IPS-18a (cell line): ENCODE measurements at regions not wholly inside any gene's neighbourhood (a gene's known extent, or its start where the extent isn't known, plus 50 kb on each side); places are given as distances from the start of the nearest gene placed in this dataset.
"Not testable (repeated sequence)": the region's sequence is repeated elsewhere in the genome, so short reads cannot be mapped to it uniquely, and the experiment has no call there.

ENCODE experiments used
- H3K27ac ChIP-seq: one replicate; pipeline ENCODE4 v1.5.1; 2013; ENCODE audit warnings: low read length
- H3K27me3 ChIP-seq: one replicate; pipeline ENCODE4 v1.6.1; 2013; ENCODE audit warnings: mild to moderate bottlenecking, low read length; ENCODE audit not compliant: control insufficient read depth, insufficient read depth
- H3K36me3 ChIP-seq: one replicate; pipeline ENCODE4 v1.6.1; 2013; ENCODE audit warnings: low read depth, low read length; ENCODE audit not compliant: control insufficient read depth
- H3K4me1 ChIP-seq: one replicate; pipeline ENCODE4 v1.6.1; 2013; ENCODE audit warnings: low read depth, low read length; ENCODE audit not compliant: control insufficient read depth
- H3K4me3 ChIP-seq: one replicate; pipeline ENCODE4 v1.5.1; 2013; ENCODE audit warnings: low read length
- H3K9ac ChIP-seq: one replicate; pipeline ENCODE4 v1.6.1; 2013; ENCODE audit warnings: mild to moderate bottlenecking, low read length, moderate library complexity
- H3K9me3 ChIP-seq: one replicate; pipeline ENCODE4 v1.6.1; 2013; ENCODE audit warnings: low read depth, low read length; ENCODE audit not compliant: control insufficient read depth

GRCh38 chr10:6944436-6944835 is 364.4 kb upstream of the PRKCQ start:
- Histone ChIP-seq H3K4me3 (no peak overlapping the region), H3K36me3 (no peaks in the 10 kb centered on the region), H3K27me3 (no peaks in the 10 kb centered on the region), H3K27ac (no peak overlapping the region), H3K9me3 (no peaks in the 10 kb centered on the region), H3K4me1 (no peaks in the 10 kb centered on the region), H3K9ac (no peak overlapping the region)

GRCh38 chr10:6938384-6938783 is 358.3 kb upstream of the PRKCQ start:
- H3K36me3 ChIP-seq: no peaks in the 10 kb centered on the region

GRCh38 chr10:6936931-6937330 is 356.9 kb upstream of the PRKCQ start:
- H3K4me3 ChIP-seq: no peak overlapping the region
- no peaks in the 10 kb centered on the region for H3K36me3 ChIP-seq
- no peak overlapping the region for H3K27ac ChIP-seq
- H3K4me1 ChIP-seq: no peaks in the 10 kb centered on the region
- no peak overlapping the region for H3K9ac ChIP-seq
- H3K9me3 ChIP-seq: no peaks in the 10 kb centered on the region
- H3K27me3 ChIP-seq: no peaks in the 10 kb centered on the region

More at GRCh38 chr10:6938384-6938783, 358.3 kb upstream of the PRKCQ start:
- Histone ChIP-seq H3K9me3 (no peaks in the 10 kb centered on the region), H3K4me3 (no peak overlapping the region), H3K27me3 (no peaks in the 10 kb centered on the region), H3K4me1 (no peaks in the 10 kb centered on the region), H3K9ac (no peak overlapping the region), H3K27ac (no peak overlapping the region)

- no peak overlapping the region for H3K27ac ChIP-seq
- peaks cover 6% of the 10 kb centered on the region for H3K4me1 ChIP-seq
- H3K27me3 ChIP-seq: no peaks in the 10 kb centered on the region
- no peak overlapping the region for H3K9ac ChIP-seq
- H3K36me3 ChIP-seq: no peaks in the 10 kb centered on the region
- H3K9me3 ChIP-seq: no peaks in the 10 kb centered on the region
- H3K4me3 ChIP-seq: no peak overlapping the region
These were observed 349.2 kb upstream of the PRKCQ start for GRCh38 chr10:6929148-6929830.

GRCh38 chr10:6928586-6928985 is 348.5 kb upstream of the PRKCQ start:
- Histone ChIP-seq H3K27me3 (no peaks in the 10 kb centered on the region), H3K4me1 (peaks cover 6% of the 10 kb centered on the region), H3K9ac (no peak overlapping the region), H3K27ac (no peak overlapping the region), H3K36me3 (no peaks in the 10 kb centered on the region), H3K4me3 (no peak overlapping the region), H3K9me3 (no peaks in the 10 kb centered on the region)

- Histone ChIP-seq H3K9me3 (no peaks in the 10 kb centered on the region), H3K9ac (no peak overlapping the region), H3K27me3 (no peaks in the 10 kb centered on the region), H3K36me3 (no peaks in the 10 kb centered on the region), H3K27ac (no peak overlapping the region), H3K4me1 (peaks cover 6% of the 10 kb centered on the region), H3K4me3 (no peak overlapping the region)
These were observed 346.9 kb upstream of the PRKCQ start for GRCh38 chr10:6926971-6927370.

- H3K4me3 ChIP-seq: no peak overlapping the region
- no peaks in the 10 kb centered on the region for H3K36me3 ChIP-seq
- peaks cover 9% of the 10 kb centered on the region for H3K4me1 ChIP-seq
- H3K27me3 ChIP-seq: peaks cover 3% of the 10 kb centered on the region
- no peaks in the 10 kb centered on the region for H3K9me3 ChIP-seq
- no peak overlapping the region for H3K27ac ChIP-seq
- H3K9ac ChIP-seq: no peak overlapping the region
These were observed 345.1 kb upstream of the PRKCQ start for GRCh38 chr10:6925146-6925545.

GRCh38 chr10:6924166-6924565 is 344.1 kb upstream of the PRKCQ start:
- Histone ChIP-seq H3K27me3 (peaks cover 3% of the 10 kb centered on the region), H3K36me3 (no peaks in the 10 kb centered on the region), H3K9me3 (no peaks in the 10 kb centered on the region), H3K27ac (no peak overlapping the region), H3K4me3 (no peak overlapping the region), H3K9ac (no peak overlapping the region), H3K4me1 (peaks cover 12% of the 10 kb centered on the region)

GRCh38 chr10:6921026-6921425 is 340.9 kb upstream of the PRKCQ start:
- not testable (repeated sequence) for H3K27me3 ChIP-seq, H3K9me3 ChIP-seq, H3K36me3 ChIP-seq, H3K27ac ChIP-seq, H3K4me3 ChIP-seq, H3K9ac ChIP-seq, H3K4me1 ChIP-seq

- H3K9me3 ChIP-seq: no peaks in the 10 kb centered on the region
- no peak overlapping the region for H3K27ac ChIP-seq
- H3K9ac ChIP-seq: no peak overlapping the region
- H3K4me1 ChIP-seq: peaks cover 6% of the 10 kb centered on the region
- peaks cover 3% of the 10 kb centered on the region for H3K27me3 ChIP-seq
- H3K4me3 ChIP-seq: no peak overlapping the region
- H3K36me3 ChIP-seq: no peaks in the 10 kb centered on the region
These were observed 340.3 kb upstream of the PRKCQ start for GRCh38 chr10:6920072-6921019.

- Histone ChIP-seq H3K27ac (no peak overlapping the region), H3K9me3 (no peaks in the 10 kb centered on the region), H3K9ac (no peak overlapping the region), H3K4me3 (no peak overlapping the region), H3K4me1 (peaks cover 6% of the 10 kb centered on the region), H3K36me3 (no peaks in the 10 kb centered on the region), H3K27me3 (peaks cover 3% of the 10 kb centered on the region)
These were observed 339.0 kb upstream of the PRKCQ start for GRCh38 chr10:6919077-6919476.
